IMR-90 (cell line): ENCODE measurements at regions not wholly inside any gene's neighbourhood (a gene's known extent, or its start where the extent isn't known, plus 50 kb on each side); places are given as distances from the start of the nearest gene placed in this dataset.
A peak's percentile ranks its signal among the peaks of the same experiment; 100 is the strongest.

Experiments
- CEBPB ChIP-seq: IDR thresholded peaks from 2 replicates; pipeline ENCODE4 v1.6.1; 2012; ENCODE audit warnings: low read depth, low read length, improper control_type of control experiment
- FOS ChIP-seq: fragments of 150-350 bp; IDR thresholded peaks from 2 replicates; pipeline ENCODE4 v1.6.1; 2016; ENCODE audit warnings: low read depth, low read length
- MAFK ChIP-seq: IDR thresholded peaks from 2 replicates; pipeline ENCODE4 v1.6.1; 2012; ENCODE audit warnings: low read depth, low read length, improper control_type of control experiment
- MAZ ChIP-seq: IDR thresholded peaks from 2 replicates; pipeline ENCODE4 v1.6.1; 2012; ENCODE audit warnings: low read depth, mild to moderate bottlenecking, low read length, improper control_type of control experiment, moderate library complexity, borderline replicate concordance
- POLR2A ChIP-seq: IDR thresholded peaks from 2 replicates; pipeline ENCODE4 v1.6.1; 2012; ENCODE audit warnings: mild to moderate bottlenecking, low read depth, low read length
- RAD21 ChIP-seq: IDR thresholded peaks from 2 replicates; pipeline ENCODE4 v1.6.1; 2012; ENCODE audit warnings: low read length, improper control_type of control experiment
- RCOR1 ChIP-seq: IDR thresholded peaks from 2 replicates; pipeline ENCODE4 v1.6.1; 2012; ENCODE audit warnings: mild to moderate bottlenecking, low read length, improper control_type of control experiment; ENCODE audit not compliant: insufficient replicate concordance
- RFX5 ChIP-seq: IDR thresholded peaks from 2 replicates; pipeline ENCODE4 v1.8.0; 2012; ENCODE audit warnings: low read depth, mild to moderate bottlenecking, low read length, moderate library complexity
- SMC3 ChIP-seq: fragments of 150-350 bp; IDR thresholded peaks from 2 replicates; pipeline ENCODE4 v1.6.1; 2016; ENCODE audit warnings: low read depth, mild to moderate bottlenecking, antibody characterized with exemption, low read length, moderate library complexity
- TF ChIP-seq, protein P1 (sequence below): conservative IDR thresholded peaks from 2 replicates; pipeline ENCODE4 v1.5.1; 2012; ENCODE audit warnings: mild to moderate bottlenecking, low read depth, low read length, improper control_type of control experiment
- TF ChIP-seq, protein P2 (sequence below): fragments of 150-350 bp; IDR thresholded peaks from 2 replicates; pipeline ENCODE4 v1.6.1; 2016; ENCODE audit warnings: low read depth, mild to moderate bottlenecking, low read length, moderate library complexity, borderline replicate concordance

DNA sequence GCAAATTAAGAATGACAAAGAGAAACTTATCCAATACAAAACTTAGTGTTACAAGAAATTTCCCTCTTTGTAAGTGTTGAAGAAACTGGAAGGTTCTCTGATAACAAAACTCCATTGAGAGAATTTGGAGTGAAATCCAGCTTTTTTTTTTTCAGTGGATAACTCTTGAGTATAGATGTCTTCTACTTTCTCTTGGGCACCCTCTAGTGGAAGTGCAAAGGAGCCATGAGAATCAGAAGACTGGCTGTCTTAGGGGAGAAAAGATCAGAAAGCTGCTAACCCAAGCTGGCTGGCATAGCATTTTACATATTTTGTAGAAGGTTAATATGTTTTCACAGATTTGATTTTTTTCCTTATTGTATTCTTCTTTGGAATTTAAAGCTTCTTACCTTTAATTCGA is 138.8 kb upstream of the SATB2 start:
- TF ChIP-seq POLR2A, result no peak
- TF ChIP-seq, protein P1, sequence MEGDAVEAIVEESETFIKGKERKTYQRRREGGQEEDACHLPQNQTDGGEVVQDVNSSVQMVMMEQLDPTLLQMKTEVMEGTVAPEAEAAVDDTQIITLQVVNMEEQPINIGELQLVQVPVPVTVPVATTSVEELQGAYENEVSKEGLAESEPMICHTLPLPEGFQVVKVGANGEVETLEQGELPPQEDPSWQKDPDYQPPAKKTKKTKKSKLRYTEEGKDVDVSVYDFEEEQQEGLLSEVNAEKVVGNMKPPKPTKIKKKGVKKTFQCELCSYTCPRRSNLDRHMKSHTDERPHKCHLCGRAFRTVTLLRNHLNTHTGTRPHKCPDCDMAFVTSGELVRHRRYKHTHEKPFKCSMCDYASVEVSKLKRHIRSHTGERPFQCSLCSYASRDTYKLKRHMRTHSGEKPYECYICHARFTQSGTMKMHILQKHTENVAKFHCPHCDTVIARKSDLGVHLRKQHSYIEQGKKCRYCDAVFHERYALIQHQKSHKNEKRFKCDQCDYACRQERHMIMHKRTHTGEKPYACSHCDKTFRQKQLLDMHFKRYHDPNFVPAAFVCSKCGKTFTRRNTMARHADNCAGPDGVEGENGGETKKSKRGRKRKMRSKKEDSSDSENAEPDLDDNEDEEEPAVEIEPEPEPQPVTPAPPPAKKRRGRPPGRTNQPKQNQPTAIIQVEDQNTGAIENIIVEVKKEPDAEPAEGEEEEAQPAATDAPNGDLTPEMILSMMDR, result peak; percentile 28; the same call in 1 of the 2 replicates
- TF ChIP-seq MAZ, result no peak
- no peak for TF ChIP-seq CEBPB
- no peak for TF ChIP-seq RAD21
- no peak for TF ChIP-seq RFX5
- no peak for TF ChIP-seq SMC3
- no peak for TF ChIP-seq RCOR1
- TF ChIP-seq MAFK, result no peak
- TF ChIP-seq, protein P2, sequence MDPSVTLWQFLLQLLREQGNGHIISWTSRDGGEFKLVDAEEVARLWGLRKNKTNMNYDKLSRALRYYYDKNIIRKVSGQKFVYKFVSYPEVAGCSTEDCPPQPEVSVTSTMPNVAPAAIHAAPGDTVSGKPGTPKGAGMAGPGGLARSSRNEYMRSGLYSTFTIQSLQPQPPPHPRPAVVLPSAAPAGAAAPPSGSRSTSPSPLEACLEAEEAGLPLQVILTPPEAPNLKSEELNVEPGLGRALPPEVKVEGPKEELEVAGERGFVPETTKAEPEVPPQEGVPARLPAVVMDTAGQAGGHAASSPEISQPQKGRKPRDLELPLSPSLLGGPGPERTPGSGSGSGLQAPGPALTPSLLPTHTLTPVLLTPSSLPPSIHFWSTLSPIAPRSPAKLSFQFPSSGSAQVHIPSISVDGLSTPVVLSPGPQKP, result no peak
- no peak for TF ChIP-seq FOS
